ENCODE measurements at regions not wholly inside any gene's neighbourhood (a gene's known extent, or its start where the extent isn't known, plus 50 kb on each side); places are given as distances from the start of the nearest gene placed in this dataset.

DNA sequence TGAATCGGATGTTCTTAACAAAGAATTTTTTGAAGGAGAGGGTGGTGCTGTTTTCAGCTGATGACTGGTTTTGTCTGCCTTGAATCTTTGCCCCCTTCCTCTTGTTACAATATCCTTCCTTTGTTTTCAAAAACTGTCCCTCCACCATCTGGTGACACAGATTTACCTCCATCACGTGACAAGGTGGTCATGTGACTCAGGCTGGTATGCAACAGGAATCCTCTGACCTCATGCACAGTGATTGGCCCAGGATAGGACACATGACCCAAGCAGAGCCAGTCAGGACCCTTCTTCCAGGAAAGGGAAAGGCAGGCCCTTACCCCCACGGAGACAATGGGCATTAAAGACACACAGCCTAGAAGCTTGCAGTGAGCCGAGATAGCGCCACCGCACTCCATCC lies 84.7 kb upstream of the MC3R start:
- TF ChIP-seq, protein P1, sequence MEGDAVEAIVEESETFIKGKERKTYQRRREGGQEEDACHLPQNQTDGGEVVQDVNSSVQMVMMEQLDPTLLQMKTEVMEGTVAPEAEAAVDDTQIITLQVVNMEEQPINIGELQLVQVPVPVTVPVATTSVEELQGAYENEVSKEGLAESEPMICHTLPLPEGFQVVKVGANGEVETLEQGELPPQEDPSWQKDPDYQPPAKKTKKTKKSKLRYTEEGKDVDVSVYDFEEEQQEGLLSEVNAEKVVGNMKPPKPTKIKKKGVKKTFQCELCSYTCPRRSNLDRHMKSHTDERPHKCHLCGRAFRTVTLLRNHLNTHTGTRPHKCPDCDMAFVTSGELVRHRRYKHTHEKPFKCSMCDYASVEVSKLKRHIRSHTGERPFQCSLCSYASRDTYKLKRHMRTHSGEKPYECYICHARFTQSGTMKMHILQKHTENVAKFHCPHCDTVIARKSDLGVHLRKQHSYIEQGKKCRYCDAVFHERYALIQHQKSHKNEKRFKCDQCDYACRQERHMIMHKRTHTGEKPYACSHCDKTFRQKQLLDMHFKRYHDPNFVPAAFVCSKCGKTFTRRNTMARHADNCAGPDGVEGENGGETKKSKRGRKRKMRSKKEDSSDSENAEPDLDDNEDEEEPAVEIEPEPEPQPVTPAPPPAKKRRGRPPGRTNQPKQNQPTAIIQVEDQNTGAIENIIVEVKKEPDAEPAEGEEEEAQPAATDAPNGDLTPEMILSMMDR (IDR thresholded peaks at IDR 0.05 in 8 of 11, conservative IDR thresholded peaks at IDR 0.05 in 3 of 11): no peak
- no peak for TF ChIP-seq POLR2AphosphoS5 (IDR thresholded peaks at IDR 0.05)
- TF ChIP-seq POLR2A (IDR thresholded peaks at IDR 0.05): no peak

Measured in spleen (tissue), 7 donors.